Ascending aorta (tissue), 2 donors: ENCODE measurements at regions not wholly inside any gene's neighbourhood (a gene's known extent, or its start where the extent isn't known, plus 50 kb on each side); places are given as distances from the start of the nearest gene placed in this dataset.

Source experiments
- DNase-seq, 2 donors: peaks; one replicate each; pipeline ENCODE4 v3.0.0-alpha.2; 2019; ENCODE audit warnings: low spot score in 2 of 2
- H3K27ac ChIP-seq, 2 donors: fragments of 200-600 bp; sonication (generic); one replicate each; pipeline ENCODE4 v1.5.1; 2016 to 2017; ENCODE audit warnings: mild to moderate bottlenecking in 1 of 2
- H3K27me3 ChIP-seq: fragments of 200-600 bp; sonication (generic); one replicate; pipeline ENCODE4 v1.5.1; 2017
- H3K36me3 ChIP-seq, 2 donors: fragments of 200-600 bp; sonication (generic); one replicate each; pipeline ENCODE4 v1.5.1; 2016
- H3K4me1 ChIP-seq, 2 donors: fragments of 200-600 bp; sonication (generic); one replicate each; pipeline ENCODE4 v1.5.1; 2016 to 2017; ENCODE audit warnings: mild to moderate bottlenecking in 1 of 2
- H3K4me3 ChIP-seq, 2 donors: fragments of 200-600 bp; sonication (generic); one replicate each; pipeline ENCODE4 v1.5.1; 2016 to 2017; ENCODE audit warnings: mild to moderate bottlenecking in 1 of 2
- H3K9me3 ChIP-seq, 2 donors: fragments of 200-600 bp; sonication (generic); one replicate each; pipeline ENCODE4 v1.5.1; 2016
- CTCF ChIP-seq, 3 experiments: fragments of 200-600 bp in 2 of 3; fragments of 450-650 bp in 1 of 3; sonication (generic) in 2 of 3; IDR thresholded peaks; one replicate each; pipeline ENCODE4 v1.5.1; 2016 to 2019; ENCODE audit warnings: antibody characterized with exemption in 3 of 3, mild to moderate bottlenecking in 1 of 3, moderate library complexity in 1 of 3
- intact Hi-C: fragments of 100-400 bp; cut with DNase I; formaldehyde crosslinking; loops from one replicate; pipeline ENCODE4 v1.15.1; 2023

- Histone ChIP-seq H3K27ac (no peak overlapping the region), H3K27me3 (no peaks in the 10 kb centered on the region), H3K4me1 (no peaks in the 10 kb centered on the region), H3K9me3 (no peaks in the 10 kb centered on the region), H3K4me3 (no peak overlapping the region), H3K36me3 (no peaks in the 10 kb centered on the region)
- TF ChIP-seq CTCF (IDR thresholded peaks at IDR 0.05): no peak
- DNase-seq: no peak
- intact Hi-C loops: no loop called here
Measured at GRCh38 chr10:37563107-37563714, 294.2 kb downstream of the ZNF248 start.

GRCh38 chr10:37552881-37553280 lies 304.5 kb downstream of the ZNF248 start:
- H3K4me1 ChIP-seq: no peaks in the 10 kb centered on the region
- H3K9me3 ChIP-seq: no peaks in the 10 kb centered on the region
- TF ChIP-seq CTCF (IDR thresholded peaks at IDR 0.05): no peak
- no peak overlapping the region for H3K4me3 ChIP-seq
- H3K36me3 ChIP-seq: no peaks in the 10 kb centered on the region
- no peak overlapping the region for H3K27ac ChIP-seq
- no peaks in the 10 kb centered on the region for H3K27me3 ChIP-seq
- DNase-seq: no peak
- intact Hi-C loops: no loop called here

- Histone ChIP-seq H3K27ac (no peak overlapping the region), H3K4me3 (no peak overlapping the region), H3K9me3 (no peaks in the 10 kb centered on the region), H3K4me1 (no peaks in the 10 kb centered on the region), H3K27me3 (no peaks in the 10 kb centered on the region), H3K36me3 (no peaks in the 10 kb centered on the region)
- DNase-seq: no peak
- TF ChIP-seq CTCF (IDR thresholded peaks at IDR 0.05): no peak
- intact Hi-C loops: no loop called here
Measured at GRCh38 chr10:37549054-37549453, 308.4 kb downstream of the ZNF248 start.

- DNase-seq: no peak
- no peaks in the 10 kb centered on the region for H3K4me1 ChIP-seq
- intact Hi-C loops: no loop called here
- no peak for TF ChIP-seq CTCF (IDR thresholded peaks at IDR 0.05)
- no peak overlapping the region for H3K27ac ChIP-seq
- H3K27me3 ChIP-seq: no peaks in the 10 kb centered on the region
- no peak overlapping the region for H3K4me3 ChIP-seq
- no peaks in the 10 kb centered on the region for H3K36me3 ChIP-seq
- H3K9me3 ChIP-seq: no peaks in the 10 kb centered on the region
Measured at GRCh38 chr10:37535459-37536246, 321.8 kb downstream of the ZNF248 start.

GRCh38 chr10:37534166-37534565 lies 323.2 kb downstream of the ZNF248 start:
- no peaks in the 10 kb centered on the region for H3K9me3 ChIP-seq
- H3K27ac ChIP-seq: no peak overlapping the region
- TF ChIP-seq CTCF (IDR thresholded peaks at IDR 0.05): no peak
- H3K4me1 ChIP-seq: no peaks in the 10 kb centered on the region
- intact Hi-C loops: no loop called here
- no peaks in the 10 kb centered on the region for H3K36me3 ChIP-seq
- no peaks in the 10 kb centered on the region for H3K27me3 ChIP-seq
- H3K4me3 ChIP-seq: no peak overlapping the region
- DNase-seq: no peak
